GM18511 (cell line): ENCODE measurements at regions not wholly inside any gene's neighbourhood (a gene's known extent, or its start where the extent isn't known, plus 50 kb on each side); places are given as distances from the start of the nearest gene placed in this dataset.
"Not testable (repeated sequence)": the region's sequence is repeated elsewhere in the genome, so short reads cannot be mapped to it uniquely, and the experiment has no call there.

Experiments used
- ATAC-seq: cut with Tn5 transposase; IDR thresholded peaks from one replicate; pipeline ENCODE4 v1.9.1; 2021; ENCODE audit warnings: mild to moderate bottlenecking, moderate library complexity; ENCODE audit not compliant: unreplicated experiment

DNA sequence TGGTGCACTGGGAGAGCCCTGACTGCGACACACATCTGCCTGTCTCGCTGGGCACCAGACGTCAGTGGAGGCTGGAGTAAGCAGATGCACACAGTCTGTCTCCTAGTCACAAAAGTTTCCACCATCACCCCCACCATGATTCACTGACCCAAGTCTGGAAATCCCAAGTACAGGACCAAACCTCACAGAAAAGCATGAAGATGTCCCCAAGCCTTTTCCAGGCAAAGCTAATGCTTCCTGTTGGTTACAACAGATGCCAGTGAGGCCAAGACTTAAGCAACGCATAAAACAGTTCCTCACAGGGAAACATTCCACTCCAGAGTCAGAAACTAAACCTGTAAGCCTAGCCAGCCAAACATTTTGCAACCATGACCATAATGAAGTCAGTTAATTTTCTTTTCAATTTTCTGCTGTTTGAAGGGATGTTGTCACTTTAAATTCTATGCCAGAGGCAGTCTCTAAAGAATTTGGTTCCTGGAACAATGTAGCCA lies 259.3 kb upstream of the SLC30A5 start:
- ATAC-seq: no peak

DNA sequence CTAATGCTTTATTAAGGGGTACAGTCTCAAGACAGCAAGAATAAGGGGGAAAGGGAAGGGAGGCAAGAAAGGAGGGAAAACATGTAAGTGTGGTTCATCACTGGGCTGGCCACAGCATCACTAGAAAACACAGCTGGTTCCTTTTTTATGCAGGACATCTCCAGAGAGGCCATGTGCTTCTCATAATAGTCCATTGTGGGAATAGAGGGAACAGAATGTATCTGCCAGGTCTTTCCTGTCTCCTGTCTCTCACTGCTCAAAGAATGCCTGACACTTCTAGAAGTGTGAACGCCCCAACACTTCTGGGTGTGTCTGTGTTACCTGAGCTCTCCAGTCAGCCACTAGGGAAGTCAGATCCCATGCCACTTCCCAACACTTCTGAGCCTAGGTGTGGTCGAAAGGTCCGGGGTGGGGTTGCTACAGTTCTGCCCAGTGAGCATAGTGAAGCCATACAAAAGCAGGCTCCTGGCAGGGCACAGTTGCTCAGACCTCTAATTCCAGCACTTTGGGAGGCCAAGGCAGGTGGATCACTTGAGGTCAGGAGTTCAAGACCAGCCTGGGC lies 255.6 kb upstream of the SLC30A5 start:
- no peak for ATAC-seq

DNA sequence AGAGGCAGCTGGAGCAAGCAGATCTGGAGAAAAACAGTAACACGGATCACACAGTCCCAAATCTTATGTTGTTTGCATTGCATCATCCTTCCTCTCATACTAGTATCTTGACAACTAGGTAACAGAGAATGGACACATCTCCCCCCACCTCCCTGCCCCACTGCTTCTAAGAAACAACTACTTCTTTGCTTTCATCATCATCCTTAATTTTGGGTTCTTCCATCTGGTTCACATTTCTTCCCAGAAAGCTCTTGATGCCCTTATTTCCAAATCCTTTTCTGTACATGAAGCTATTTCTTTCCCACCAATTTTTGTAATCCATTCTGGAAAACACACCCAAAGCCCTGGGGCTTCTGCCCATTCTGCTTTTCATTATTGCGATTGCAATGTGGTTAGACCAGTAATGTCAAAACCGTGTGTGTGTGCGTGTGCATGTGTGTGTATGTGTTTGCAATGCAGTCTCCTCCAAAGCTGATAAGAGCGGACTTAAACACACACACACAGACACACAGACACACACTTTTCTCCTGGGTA lies 254.7 kb upstream of the SLC30A5 start:
- no peak for ATAC-seq

DNA sequence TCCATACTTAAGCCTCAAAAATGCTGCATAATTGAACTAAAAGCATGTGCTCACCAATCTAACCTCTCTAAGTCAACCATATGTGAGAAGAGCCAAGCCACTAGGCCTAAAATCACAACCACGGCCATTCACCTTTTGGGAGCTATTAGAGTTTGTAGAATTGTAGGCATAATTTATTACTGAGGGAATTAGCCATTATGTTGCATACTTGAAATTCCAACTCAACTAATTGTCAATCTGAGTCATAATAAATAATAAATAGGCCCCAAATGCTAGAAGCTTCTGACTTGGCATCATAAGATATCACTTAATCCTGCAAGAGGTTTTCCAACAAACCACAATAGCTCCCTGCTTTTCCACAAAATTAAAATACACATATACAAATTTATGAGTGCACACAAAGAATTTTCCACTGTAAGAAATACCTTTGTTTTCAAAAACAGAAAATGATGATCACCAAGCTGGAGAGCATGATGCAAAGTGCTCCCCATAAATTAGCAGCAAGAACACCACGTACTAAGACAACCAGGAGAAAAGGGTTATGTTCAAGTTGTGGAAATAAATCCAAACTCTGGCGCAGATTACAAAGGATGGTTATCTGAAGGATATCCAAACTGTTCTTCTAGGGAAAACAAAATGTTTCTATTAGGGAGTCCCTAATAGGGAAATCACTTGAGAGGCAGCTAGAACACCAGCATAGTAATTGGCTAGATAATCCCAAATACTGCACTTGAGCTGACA lies 250.0 kb upstream of the SLC30A5 start:
- ATAC-seq: no peak

DNA sequence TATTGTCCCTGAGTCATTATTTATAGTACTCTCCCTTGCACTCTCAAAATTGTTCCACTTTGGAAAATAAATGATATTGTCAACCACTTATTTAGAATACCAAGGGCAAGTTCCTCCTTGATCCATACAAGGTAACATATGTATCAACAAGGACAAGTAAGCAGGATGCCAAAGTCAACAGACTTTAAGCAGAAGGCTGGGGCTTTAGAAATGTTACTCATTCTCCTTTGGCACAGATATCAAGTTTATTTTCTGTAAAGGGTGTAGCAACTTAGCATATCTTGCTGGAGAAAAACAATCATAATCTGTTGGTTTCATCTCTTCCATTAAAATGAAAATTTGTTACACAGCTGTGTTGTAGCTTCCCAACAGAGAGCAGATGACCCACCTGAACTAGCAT lies 248.7 kb upstream of the SLC30A5 start:
- no peak for ATAC-seq

DNA sequence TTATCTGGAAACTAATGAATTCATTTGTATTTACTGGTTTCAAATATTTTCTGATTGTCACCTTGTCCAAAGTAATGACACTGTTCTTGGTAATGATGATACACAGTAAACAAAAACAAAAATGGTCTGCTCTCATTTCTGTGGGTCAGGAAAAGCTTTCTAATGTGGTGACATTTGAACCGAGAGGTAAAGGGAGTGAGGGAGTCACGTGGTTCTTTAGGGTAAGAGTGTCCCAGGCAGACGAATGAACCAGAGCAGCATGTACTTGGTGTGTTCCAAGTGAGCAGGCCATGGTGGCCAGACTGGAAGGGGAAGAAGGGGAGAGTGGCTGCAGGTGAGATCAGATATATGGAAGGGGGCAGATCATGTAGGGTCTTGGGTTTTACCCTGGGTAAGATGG lies 247.0 kb upstream of the SLC30A5 start:
- ATAC-seq: no peak

DNA sequence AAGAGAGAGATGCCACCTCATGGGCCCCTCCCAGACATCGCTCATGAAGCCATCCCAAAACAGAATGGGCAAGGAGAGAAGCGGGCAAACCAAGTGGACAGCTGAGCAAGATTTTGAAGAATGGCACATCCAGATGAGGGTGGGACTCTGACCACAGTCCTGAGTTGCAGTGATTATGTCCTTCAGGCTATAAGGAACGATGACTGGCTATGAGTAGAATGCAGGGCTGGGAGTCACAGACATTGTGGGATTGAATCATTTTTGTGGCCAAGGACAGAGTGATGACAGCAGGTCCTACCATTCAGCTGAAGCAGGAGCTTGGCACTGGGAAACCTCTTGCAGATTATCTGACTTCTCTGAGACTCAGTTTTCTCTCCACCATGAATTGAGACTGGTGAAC lies 245.7 kb upstream of the SLC30A5 start:
- no peak for ATAC-seq

DNA sequence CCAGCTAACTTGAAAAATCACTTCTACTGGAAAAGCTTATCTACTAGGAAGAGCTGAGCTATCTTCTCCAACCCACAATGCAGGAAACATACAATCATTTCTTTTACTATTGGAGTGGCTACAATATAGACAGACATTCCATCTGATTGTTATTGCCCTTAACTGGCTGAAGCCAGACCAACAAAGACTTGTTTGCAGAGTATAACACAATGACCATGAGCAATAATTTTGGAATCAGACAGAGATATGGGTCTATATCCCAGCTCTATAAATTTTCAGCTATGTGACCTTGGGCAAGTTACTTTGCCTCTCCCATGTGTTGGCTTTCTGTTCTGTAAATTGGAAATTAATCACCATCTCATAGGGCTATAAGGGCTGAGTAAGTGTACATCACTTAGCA lies 244.7 kb upstream of the SLC30A5 start:
- ATAC-seq: no peak

DNA sequence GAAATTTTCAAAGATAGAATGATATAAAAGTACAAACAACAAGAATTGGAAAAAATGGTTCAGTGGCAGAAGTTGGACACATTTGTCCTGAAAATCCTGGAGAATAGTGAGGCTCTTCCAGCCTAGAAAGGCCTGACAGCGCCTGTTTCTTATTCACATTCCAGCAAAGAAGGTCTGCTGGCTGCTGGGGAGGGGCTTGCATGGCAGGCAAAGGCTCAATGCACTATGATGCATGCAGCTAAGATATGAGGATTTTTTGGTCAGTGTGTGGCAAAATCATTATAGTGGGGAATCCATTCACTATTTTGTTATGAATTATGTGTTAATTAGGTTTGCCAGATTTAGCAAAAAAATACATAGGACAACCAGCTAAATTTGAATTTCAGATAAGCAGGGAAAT lies 243.9 kb upstream of the SLC30A5 start:
- ATAC-seq: no peak

DNA sequence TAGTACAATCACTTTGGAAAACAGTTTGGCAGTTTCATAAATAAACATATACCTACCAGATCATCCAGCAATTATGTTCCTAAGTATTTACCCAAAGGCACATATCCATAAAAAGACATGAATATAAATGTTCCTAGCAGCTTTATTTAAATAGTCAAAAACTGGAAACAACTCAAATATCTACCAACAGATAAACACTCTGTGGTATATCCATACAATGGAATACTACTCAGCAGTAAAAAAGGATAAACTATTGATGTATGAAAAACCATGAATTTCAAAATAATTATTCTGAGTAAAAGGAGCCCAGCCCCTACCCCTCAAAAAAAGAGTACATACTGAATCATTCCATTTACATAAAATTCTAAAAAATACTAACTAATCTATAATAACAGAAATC lies 232.7 kb upstream of the SLC30A5 start:
- ATAC-seq: no peak

DNA sequence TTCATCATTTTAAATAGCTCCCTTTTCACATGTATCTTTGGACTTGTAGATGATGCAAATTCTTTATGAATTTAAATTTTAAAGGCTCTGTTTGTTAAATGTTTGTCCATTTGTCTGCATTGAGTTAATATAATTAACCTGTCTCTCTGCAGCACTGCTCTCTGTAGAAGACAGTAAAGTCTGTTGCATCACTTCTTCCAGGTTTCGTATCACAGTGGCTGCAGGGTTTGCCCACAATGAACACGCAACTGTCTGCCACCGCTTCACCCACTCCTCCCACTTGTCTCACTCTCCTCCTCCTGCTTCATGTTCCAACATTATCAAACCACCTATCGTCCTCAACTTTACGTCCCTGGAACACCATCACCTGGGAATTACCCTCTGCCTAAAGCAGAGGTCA lies 231.3 kb upstream of the SLC30A5 start:
- ATAC-seq: no peak

DNA sequence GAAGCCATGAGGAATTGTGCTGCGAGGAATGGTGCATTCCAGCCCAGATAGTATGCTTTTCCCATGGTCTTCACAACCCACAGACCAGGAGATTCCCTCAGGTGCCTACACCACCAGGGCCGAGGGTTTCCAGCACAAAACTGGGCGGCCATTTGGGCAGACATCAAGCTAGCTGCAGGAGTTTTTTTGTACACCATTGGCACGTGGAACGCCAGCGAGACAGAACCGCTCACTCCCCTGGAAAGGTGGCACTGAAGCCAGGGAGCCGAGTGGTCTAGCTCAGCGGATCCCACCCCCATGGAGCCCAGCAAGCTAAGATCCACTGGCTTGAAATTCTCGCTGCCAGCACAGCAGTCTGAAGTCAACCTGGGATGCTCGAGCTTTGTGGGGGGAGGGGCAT lies 228.6 kb upstream of the SLC30A5 start:
- ATAC-seq: not testable (repeated sequence)

DNA sequence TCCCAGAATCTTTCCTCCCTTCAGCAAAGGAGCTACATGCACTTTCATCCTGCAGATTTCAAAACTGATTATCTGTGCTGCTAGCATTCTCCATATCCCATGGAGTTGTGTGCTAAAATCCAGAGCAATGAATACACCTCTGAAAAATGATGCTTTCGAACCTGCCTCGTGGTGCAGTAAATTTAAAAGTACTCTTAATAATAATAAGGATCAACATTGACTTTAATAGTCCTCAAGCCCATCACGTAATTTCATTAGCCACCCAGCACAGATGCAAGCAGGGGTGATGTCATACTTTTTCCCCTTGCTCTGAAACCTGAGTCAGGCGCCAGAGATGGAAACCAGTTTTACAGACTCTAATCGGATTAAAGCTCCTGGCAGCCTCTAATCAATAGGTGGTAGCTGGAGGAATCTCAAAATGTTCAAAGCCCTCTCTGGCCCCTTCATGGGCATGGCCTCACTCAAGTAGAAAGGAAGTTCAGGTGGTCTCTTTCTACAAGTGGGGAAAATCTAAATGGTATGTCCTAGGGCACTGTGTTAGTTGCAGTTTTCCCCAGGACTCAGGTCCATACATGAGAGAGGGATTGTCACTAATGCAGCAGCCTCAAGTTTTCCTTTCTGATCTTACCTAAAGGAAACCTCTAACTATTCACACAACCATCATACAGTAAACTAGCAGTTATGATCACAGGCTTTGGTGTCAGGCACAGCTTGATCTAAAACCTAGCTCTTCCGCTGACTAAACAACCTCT lies 221.6 kb upstream of the SLC30A5 start:
- ATAC-seq: no peak

DNA sequence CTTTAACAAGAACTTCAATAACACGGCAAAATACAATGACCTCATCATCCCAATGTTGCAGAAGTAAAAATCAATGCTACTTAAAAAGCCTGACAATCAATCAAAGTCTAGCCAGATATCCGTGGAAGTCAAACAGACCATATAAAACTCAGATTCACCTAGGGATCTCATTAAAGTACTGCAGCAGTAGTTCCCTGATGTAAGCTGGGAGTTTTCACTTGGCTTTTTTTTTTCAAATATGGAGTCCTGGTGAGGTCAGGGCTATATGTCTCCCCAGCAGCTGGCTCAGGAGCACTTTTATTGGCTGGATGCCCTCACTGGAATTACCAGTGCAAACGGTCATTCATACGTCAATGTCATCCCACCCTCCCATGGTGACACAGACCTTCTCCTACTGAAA lies 220.6 kb upstream of the SLC30A5 start:
- ATAC-seq: no peak

DNA sequence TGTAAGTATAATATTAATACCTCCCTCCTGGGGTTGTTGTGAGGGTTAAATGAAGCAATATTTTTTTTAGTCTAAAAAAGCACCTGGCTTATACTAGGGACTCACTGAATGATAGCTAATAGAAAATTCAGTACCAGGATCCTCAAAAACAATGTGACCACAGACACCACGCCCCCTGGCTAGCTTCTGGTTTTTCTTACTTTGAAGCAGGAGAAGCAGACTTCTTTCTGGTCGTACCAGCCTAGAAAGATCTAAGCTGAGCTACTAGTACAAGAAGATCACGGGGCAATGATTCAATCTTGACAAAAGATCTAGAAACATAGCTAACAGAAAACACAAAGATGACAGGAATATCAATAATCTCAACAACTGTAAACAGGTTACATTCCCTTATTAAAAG lies 218.5 kb upstream of the SLC30A5 start:
- ATAC-seq: no peak

DNA sequence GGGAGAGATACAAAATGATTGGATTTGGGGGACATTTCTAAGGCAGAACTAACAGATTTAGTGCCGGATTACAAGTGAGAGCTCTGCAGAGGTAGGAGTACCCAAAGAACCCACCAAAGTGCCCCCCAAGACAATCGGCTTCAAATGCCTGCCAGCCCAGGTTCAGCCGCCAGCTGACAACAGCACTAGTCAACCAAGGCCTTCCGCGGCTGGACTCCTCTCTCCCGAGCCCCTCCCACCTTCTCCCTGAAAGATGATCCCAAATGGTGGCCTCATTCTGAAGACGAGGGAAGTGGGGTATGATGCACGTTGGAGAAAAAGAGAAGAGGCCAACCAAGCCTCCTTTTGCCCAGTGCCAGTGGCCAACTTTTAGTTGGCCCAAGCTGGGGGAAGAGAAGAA lies 210.4 kb upstream of the SLC30A5 start:
- ATAC-seq: no peak

DNA sequence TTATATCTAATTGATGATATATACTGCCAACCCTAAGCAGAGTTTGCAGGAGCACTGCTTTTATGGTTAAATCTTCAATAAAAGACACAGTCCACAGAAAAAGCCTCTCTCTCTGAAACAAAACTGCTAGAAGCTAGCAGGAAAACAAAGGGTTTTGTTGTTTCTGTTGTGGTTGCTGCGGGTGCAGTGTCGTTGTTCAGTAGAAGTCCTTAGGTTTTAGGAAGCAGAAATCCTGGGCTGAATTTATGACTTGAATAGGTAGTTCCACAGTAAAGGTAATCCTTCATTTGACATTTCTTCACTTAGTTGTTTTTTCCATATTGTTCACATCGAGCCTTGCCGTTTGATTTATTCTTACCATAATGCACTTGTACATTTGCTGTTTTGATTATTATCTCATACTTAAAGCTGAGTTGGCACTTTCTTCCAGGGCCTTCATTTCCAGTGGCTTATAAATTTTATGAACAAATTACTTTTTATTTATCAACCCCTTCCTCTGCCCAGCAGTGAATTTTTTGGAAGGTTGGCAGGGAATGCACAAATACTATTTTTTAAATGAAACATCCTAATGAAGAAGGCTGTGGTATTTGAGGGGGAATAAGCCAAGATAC lies 209.6 kb upstream of the SLC30A5 start:
- ATAC-seq: no peak

DNA sequence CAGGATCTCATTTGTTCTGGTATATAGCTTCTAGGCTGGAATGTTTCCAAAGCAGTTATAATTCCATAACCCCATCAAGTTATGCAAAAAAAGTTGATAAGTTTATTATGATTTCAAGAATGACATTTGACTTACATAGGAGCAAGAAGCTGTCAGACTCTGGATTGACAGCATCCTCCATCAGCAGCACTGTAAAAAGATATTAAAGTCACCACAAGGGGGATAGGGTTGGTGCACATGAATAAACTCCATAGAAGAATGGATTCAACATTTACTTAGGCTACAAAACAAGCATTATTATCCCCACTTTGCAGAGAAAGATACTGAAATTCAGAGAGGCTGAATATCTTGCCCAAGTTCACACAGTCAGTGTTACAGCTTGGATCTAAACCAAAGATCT lies 208.9 kb upstream of the SLC30A5 start:
- ATAC-seq: no peak

DNA sequence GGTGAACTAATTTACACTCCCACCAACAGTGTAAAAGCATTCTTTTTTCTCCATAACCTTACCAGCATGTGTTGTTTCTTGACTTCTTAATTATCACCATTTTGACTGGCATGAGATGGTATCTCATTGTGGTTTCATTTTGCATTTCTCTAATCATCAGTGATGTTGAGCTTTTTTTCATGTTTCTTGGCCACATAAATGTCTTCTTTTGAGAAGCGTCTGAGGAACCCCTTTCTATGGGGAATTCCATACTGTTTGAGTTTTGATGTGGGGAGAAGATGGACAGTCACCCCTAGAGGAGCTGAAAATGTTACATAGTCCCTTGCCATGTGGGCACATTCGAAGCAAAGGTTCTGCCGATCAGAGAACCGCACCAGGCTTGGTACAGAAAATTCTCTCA lies 207.0 kb upstream of the SLC30A5 start:
- ATAC-seq: no peak

DNA sequence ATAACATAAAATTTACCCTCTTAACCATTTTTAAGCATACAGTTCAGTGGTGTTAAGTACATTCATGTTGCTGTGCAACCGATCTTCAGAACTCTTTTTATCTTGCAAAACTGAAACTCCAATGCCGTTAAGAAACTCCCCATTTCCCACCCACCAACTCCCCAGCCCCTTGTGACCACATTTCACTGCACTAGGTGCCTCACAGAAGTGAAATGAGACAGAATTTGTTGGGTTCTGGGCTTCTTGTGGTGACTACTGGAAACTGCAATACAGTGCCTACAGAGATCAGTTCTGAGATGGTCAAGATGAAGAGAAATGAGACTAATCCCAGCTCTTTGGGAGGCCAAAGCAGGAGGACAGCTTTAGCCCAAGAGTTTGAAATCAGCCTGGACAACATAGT lies 202.1 kb upstream of the SLC30A5 start:
- no peak for ATAC-seq

DNA sequence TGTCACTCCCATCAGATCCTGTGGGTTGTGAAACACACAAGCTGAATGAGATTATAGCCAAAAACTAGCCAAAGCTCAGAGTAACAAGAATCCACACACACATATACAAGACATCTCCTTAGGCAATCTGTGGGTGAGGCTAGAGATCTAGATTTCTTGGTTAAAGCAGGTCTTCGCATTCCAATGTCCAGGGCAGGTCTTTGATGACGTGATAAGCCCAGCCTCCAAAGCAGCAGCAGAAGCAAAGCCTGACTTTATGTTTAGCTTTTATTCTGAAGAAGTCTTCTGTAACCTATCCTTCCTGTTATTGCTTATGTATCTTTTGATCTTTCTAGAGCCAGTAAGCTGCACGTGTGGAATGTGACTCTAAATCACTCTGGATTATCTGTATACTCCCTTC lies 199.1 kb upstream of the SLC30A5 start:
- ATAC-seq: no peak
